ENCODE measurements at regions not wholly inside any gene's neighbourhood (a gene's known extent, or its start where the extent isn't known, plus 50 kb on each side); places are given as distances from the start of the nearest gene placed in this dataset.

DNA sequence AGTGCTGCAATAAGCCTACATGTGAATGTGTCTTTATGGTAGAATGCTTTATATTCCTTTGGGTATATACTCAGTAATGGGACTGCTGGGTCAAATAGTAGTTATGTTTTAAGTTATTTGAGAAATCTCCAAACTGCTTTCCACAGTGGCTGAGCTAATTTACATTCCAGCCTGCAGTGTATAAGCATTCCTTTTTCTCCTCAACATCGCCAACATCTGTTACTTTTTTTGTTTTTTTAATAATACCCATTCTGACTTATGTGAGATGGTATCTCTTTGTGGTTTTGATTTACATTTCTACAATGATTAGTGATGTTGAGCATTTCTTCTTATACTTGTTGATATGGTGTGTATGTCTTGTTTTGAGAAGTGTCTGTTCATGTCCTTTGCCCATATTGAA lies 1186.2 kb downstream of the BCL11B start:
- no peak overlapping the region for H3K9ac ChIP-seq (replicated peaks; ENCODE audit: extremely low read depth, insufficient read depth, low read length)
- no peak overlapping the region for H3K4me3 ChIP-seq (replicated peaks in 1 of 3; ENCODE audit: insufficient read depth in 1 of 3, low read depth in 1 of 3, low read length in 3 of 3)
- H3K9me1 ChIP-seq (replicated peaks; ENCODE audit: control insufficient read depth, extremely low read depth, insufficient read depth, low read length) = no peaks in the 10 kb centered on the region
- no peaks in the 10 kb centered on the region for H3K4me1 ChIP-seq (ENCODE audit: control insufficient read depth, extremely low read depth, insufficient read depth, low read length)
- no peak overlapping the region for H3K27ac ChIP-seq (ENCODE audit: insufficient read depth, low read depth, low read length)
- dilution Hi-C loops (cut with MboI; ENCODE audit: extremely low pct_ligation_motif_present, low sequenced_read_pairs) (no loop called here), intact Hi-C loops (cut with micrococcal nuclease) (no loop called here)
- H3K9me3 ChIP-seq (replicated peaks; ENCODE audit: control insufficient read depth, insufficient read depth, low read length) = no peaks in the 10 kb centered on the region
- POLR2A ChIA-PET = no interaction called here
- CTCF ChIA-PET = no interaction called here
- H3K36me3 ChIP-seq (ENCODE audit: control insufficient read depth in 2 of 2, extremely low read depth in 1 of 2, insufficient read depth in 2 of 2, low read length in 2 of 2) = no peaks in the 10 kb centered on the region
- H3K27me3 ChIP-seq (ENCODE audit: control insufficient read depth in 2 of 2, insufficient read depth in 2 of 2, low read length in 2 of 2) = no peaks in the 10 kb centered on the region
- BruUV-seq (replicated peaks) = no TSS peak
- no peak for DNase-seq (ENCODE audit: low read depth, low spot score)
- no peaks in the 10 kb centered on the region for H3K79me2 ChIP-seq (ENCODE audit: control insufficient read depth, insufficient read depth, low read length)
- no peaks in the 10 kb centered on the region for H4K20me1 ChIP-seq (replicated peaks; ENCODE audit: control insufficient read depth, extremely low read depth, insufficient read depth, low read length)
- no peak overlapping the region for H3K4me2 ChIP-seq (ENCODE audit: insufficient read depth, low read length)
- TF ChIP-seq MYC (IDR thresholded peaks at IDR 0.05; ENCODE audit: low read depth, low read length) (no peak), EZH2 (IDR thresholded peaks at IDR 0.05; ENCODE audit: borderline replicate concordance, low read depth, low read length, severe bottlenecking) (no peak)
- H2AFZ ChIP-seq (ENCODE audit: low read depth, low read length) = no peak overlapping the region
- no peak for FAIRE-seq

DNA sequence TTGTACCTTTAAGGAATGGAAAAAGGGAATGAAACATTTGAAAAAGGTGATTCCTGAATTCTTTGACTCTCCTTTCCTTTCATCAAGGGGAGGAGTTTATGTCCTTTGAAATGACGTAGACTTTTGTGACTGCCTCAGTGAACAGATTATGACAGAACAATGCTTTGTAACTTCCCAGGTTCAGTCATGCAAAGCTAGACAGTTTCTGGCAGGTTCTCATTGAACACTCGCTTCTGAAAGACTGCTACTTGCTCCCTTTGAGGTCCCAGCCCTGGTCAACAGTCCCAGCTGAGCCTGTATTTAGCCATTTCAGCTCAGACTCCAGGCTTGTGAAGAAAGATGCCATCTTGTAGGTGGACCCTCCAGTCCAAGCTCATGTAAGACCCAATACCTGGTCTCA lies 1178.9 kb downstream of the BCL11B start:
- TF ChIP-seq, protein P1, sequence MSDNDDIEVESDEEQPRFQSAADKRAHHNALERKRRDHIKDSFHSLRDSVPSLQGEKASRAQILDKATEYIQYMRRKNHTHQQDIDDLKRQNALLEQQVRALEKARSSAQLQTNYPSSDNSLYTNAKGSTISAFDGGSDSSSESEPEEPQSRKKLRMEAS (IDR thresholded peaks at IDR 0.05; ENCODE audit: insufficient read depth, insufficient read length) = no peak
- TF ChIP-seq POLR2A (IDR thresholded peaks at IDR 0.05; ENCODE audit: low read depth, low read length) (no peak), FOS (IDR thresholded peaks at IDR 0.05; ENCODE audit: borderline replicate concordance, insufficient read depth, low read length) (no peak), JUN (IDR thresholded peaks at IDR 0.05; ENCODE audit: borderline replicate concordance, insufficient read depth, insufficient read length, low read depth) (no peak)
- Histone ChIP-seq H3K79me2 (ENCODE audit: control insufficient read depth, insufficient read depth, low read length) (no peaks in the 10 kb centered on the region), H3K9ac (replicated peaks; ENCODE audit: extremely low read depth, insufficient read depth, low read length) (no peak overlapping the region), H3K36me3 (ENCODE audit: control insufficient read depth in 2 of 2, extremely low read depth in 1 of 2, insufficient read depth in 2 of 2, low read length in 2 of 2) (no peaks in the 10 kb centered on the region), H3K27ac (ENCODE audit: insufficient read depth, low read depth, low read length) (no peak overlapping the region), H4K20me1 (replicated peaks; ENCODE audit: control insufficient read depth, extremely low read depth, insufficient read depth, low read length) (no peaks in the 10 kb centered on the region), H3K4me1 (ENCODE audit: control insufficient read depth, extremely low read depth, insufficient read depth, low read length) (no peaks in the 10 kb centered on the region), H3K4me3 (replicated peaks in 1 of 3; ENCODE audit: insufficient read depth in 1 of 3, low read depth in 1 of 3, low read length in 3 of 3) (no peak overlapping the region), H3K27me3 (ENCODE audit: control insufficient read depth in 2 of 2, insufficient read depth in 2 of 2, low read length in 2 of 2) (no peaks in the 10 kb centered on the region), H3K9me3 (replicated peaks; ENCODE audit: control insufficient read depth, insufficient read depth, low read length) (peaks cover 2% of the 10 kb centered on the region), H2AFZ (ENCODE audit: low read depth, low read length) (no peak overlapping the region), H3K4me2 (ENCODE audit: insufficient read depth, low read length) (no peak overlapping the region), H3K9me1 (replicated peaks; ENCODE audit: control insufficient read depth, extremely low read depth, insufficient read depth, low read length) (no peaks in the 10 kb centered on the region)
- ChIA-PET POLR2A (no interaction called here), CTCF (no interaction called here)
- intact Hi-C loops (cut with micrococcal nuclease) = no loop called here
- DNase-seq (ENCODE audit: low read depth, low spot score) (no peak), FAIRE-seq (no peak)
- dilution Hi-C loops (cut with MboI; ENCODE audit: extremely low pct_ligation_motif_present, low sequenced_read_pairs) = no loop called here
- BruUV-seq (replicated peaks) = no TSS peak
